Loucy (cell line): ENCODE measurements at regions not wholly inside any gene's neighbourhood (a gene's known extent, or its start where the extent isn't known, plus 50 kb on each side); places are given as distances from the start of the nearest gene placed in this dataset.

Source experiments
- H2AFZ ChIP-seq: fragments of 200-600 bp; sonication (generic); 2 replicates; pipeline ENCODE4 v1.6.0; 2016; ENCODE audit warnings: antibody characterized with exemption, mild to moderate bottlenecking, low read length, moderate library complexity
- H3F3A ChIP-seq: fragments of 200-600 bp; 2 replicates; pipeline ENCODE4 v1.6.0; 2016; ENCODE audit warnings: antibody characterized with exemption, low read depth, mild to moderate bottlenecking
- H3K27me3 ChIP-seq: fragments of 200-600 bp; sonication (generic); 2 replicates; pipeline ENCODE4 v1.6.1; 2014; ENCODE audit warnings: low read length, mild to moderate bottlenecking; ENCODE audit not compliant: insufficient read depth, poor library complexity, severe bottlenecking
- H3K36me3 ChIP-seq: fragments of 200-600 bp; sonication (generic); 2 replicates; pipeline ENCODE4 v1.6.1; 2016; ENCODE audit warnings: low read length; ENCODE audit not compliant: insufficient read depth
- H3K4me1 ChIP-seq: fragments of 200-600 bp; sonication (generic); 2 replicates; pipeline ENCODE4 v1.5.1; 2014; ENCODE audit warnings: low read length, mild to moderate bottlenecking; ENCODE audit not compliant: insufficient read depth, poor library complexity, severe bottlenecking
- H3K4me2 ChIP-seq: fragments of 200-600 bp; sonication (generic); 2 replicates; pipeline ENCODE4 v1.6.0; 2014; ENCODE audit warnings: antibody characterized with exemption, low read length, low read depth, mild to moderate bottlenecking; ENCODE audit not compliant: poor library complexity, severe bottlenecking
- H3K4me3 ChIP-seq: fragments of 200-600 bp; sonication (generic); 2 replicates; pipeline ENCODE4 v1.5.1; 2014; ENCODE audit warnings: low read length, mild to moderate bottlenecking, mixed read lengths; ENCODE audit not compliant: poor library complexity, severe bottlenecking
- H3K79me2 ChIP-seq: fragments of 200-600 bp; sonication (generic); 2 replicates; pipeline ENCODE4 v1.6.1; 2014; ENCODE audit warnings: low read length; ENCODE audit not compliant: insufficient read depth
- H3K9ac ChIP-seq: fragments of 200-600 bp; sonication (generic); 2 replicates; pipeline ENCODE4 v1.6.0; 2014; ENCODE audit warnings: mild to moderate bottlenecking, low read depth, low read length, moderate library complexity; ENCODE audit not compliant: poor library complexity, severe bottlenecking
- H3K9me2 ChIP-seq: fragments of 200-600 bp; sonication (generic); replicated peaks from 2 replicates; pipeline ENCODE4 v1.6.1; 2016; ENCODE audit warnings: low read depth, low read length, mixed read lengths
- H3K9me3 ChIP-seq: fragments of 200-600 bp; sonication (generic); 2 replicates; pipeline ENCODE4 v1.6.1; 2014; ENCODE audit warnings: mild to moderate bottlenecking, antibody characterized with exemption, low read length, low read depth; ENCODE audit not compliant: insufficient read depth
- H4K20me1 ChIP-seq: fragments of 200-600 bp; sonication (generic); 2 replicates; pipeline ENCODE4 v1.6.0; 2014; ENCODE audit warnings: antibody characterized with exemption, low read length, mild to moderate bottlenecking; ENCODE audit not compliant: insufficient read depth, poor library complexity, severe bottlenecking
- CTCF ChIP-seq: fragments of 200-600 bp; sonication (generic); conservative IDR thresholded peaks from 2 replicates; pipeline ENCODE4 v1.5.1; 2014; ENCODE audit warnings: mild to moderate bottlenecking, antibody characterized with exemption, low read length
- EZH2phosphoT487 ChIP-seq: fragments of 200-600 bp; IDR thresholded peaks from 2 replicates; pipeline ENCODE4 v1.6.1; 2018; ENCODE audit warnings: antibody characterized with exemption, mild to moderate bottlenecking, moderate library complexity, borderline replicate concordance

- peaks cover 65% of the 10 kb centered on the region for H3K4me1 ChIP-seq
- no peaks in the 10 kb centered on the region for H4K20me1 ChIP-seq
- H3K9me2 ChIP-seq = no peaks in the 10 kb centered on the region
- peak overlapping the region; percentile 64 for H3K9ac ChIP-seq
- no peaks in the 10 kb centered on the region for H3K9me3 ChIP-seq
- no peaks in the 10 kb centered on the region for H3K79me2 ChIP-seq
- no peak for TF ChIP-seq CTCF
- TF ChIP-seq EZH2phosphoT487 = no peak
- H3F3A ChIP-seq = peaks cover 8% of the 10 kb centered on the region; the same call in 1 of the 2 replicates
- no peak overlapping the region for H2AFZ ChIP-seq
- H3K4me2 ChIP-seq = peak overlapping the region; percentile 64
- no peaks in the 10 kb centered on the region for H3K36me3 ChIP-seq
- H3K27me3 ChIP-seq = no peaks in the 10 kb centered on the region
- peak overlapping the region; percentile 64 for H3K4me3 ChIP-seq
Observed at GRCh38 chr17:56681561-56682266, 88.2 kb downstream of the NOG start.

- Histone ChIP-seq H3K9me2 (no peaks in the 10 kb centered on the region), H3K9me3 (no peaks in the 10 kb centered on the region), H3K4me1 (peaks cover 11% of the 10 kb centered on the region), H3F3A (no peaks in the 10 kb centered on the region), H3K27me3 (no peaks in the 10 kb centered on the region), H3K36me3 (no peaks in the 10 kb centered on the region), H4K20me1 (no peaks in the 10 kb centered on the region), H3K4me2 (no peak overlapping the region), H3K79me2 (no peaks in the 10 kb centered on the region), H2AFZ (no peak overlapping the region), H3K9ac (no peak overlapping the region), H3K4me3 (no peak overlapping the region)
- TF ChIP-seq CTCF = no peak
- TF ChIP-seq EZH2phosphoT487 = no peak
Observed at GRCh38 chr17:56688151-56688550, 94.7 kb downstream of the NOG start.

- Histone ChIP-seq H3K9ac (no peak overlapping the region), H2AFZ (no peak overlapping the region; the same call in 1 of the 2 replicates), H3K79me2 (no peaks in the 10 kb centered on the region), H4K20me1 (no peaks in the 10 kb centered on the region), H3K4me3 (no peak overlapping the region), H3K4me1 (no peaks in the 10 kb centered on the region), H3K9me2 (no peaks in the 10 kb centered on the region), H3K4me2 (no peak overlapping the region), H3F3A (no peaks in the 10 kb centered on the region), H3K27me3 (no peaks in the 10 kb centered on the region), H3K9me3 (no peaks in the 10 kb centered on the region), H3K36me3 (no peaks in the 10 kb centered on the region)
- no peak for TF ChIP-seq EZH2phosphoT487
- no peak for TF ChIP-seq CTCF
Observed at GRCh38 chr17:56690441-56691291, 97.2 kb downstream of the NOG start.
